Fibroblast of skin of left quadriceps (primary cell): ENCODE measurements at regions not wholly inside any gene's neighbourhood (a gene's known extent, or its start where the extent isn't known, plus 50 kb on each side); places are given as distances from the start of the nearest gene placed in this dataset.

ENCODE experiments used
- DNase-seq, 2 experiments: peaks; one replicate each; pipeline ENCODE4 v3.0.0-alpha.2; 2013; ENCODE audit warnings: low read depth in 2 of 2

GRCh38 chr5:148012801-148013200 is 51.0 kb upstream of the SPINK5 start:
- DNase-seq = no peak

GRCh38 chr5:148011398-148012137 is 52.2 kb upstream of the SPINK5 start:
- peak; percentile 10 to 11 for DNase-seq

GRCh38 chr5:148005788-148006520 is 57.8 kb upstream of the SPINK5 start:
- no peak for DNase-seq

GRCh38 chr5:148003226-148003625 is 60.6 kb upstream of the SPINK5 start:
- DNase-seq = no peak

- DNase-seq = no peak
Observed at GRCh38 chr5:148002451-148002850, 61.3 kb upstream of the SPINK5 start.

- no peak for DNase-seq
Observed at GRCh38 chr5:148000036-148000435, 63.7 kb upstream of the SPINK5 start.

GRCh38 chr5:147998704-147999103 is 65.1 kb upstream of the SPINK5 start:
- no peak for DNase-seq

- DNase-seq = no peak
Observed at GRCh38 chr5:147997486-147997885, 66.3 kb upstream of the SPINK5 start.

- DNase-seq = no peak
Observed at GRCh38 chr5:147996379-147996778, 67.4 kb upstream of the SPINK5 start.

GRCh38 chr5:147995846-147996245 is 67.9 kb upstream of the SPINK5 start:
- no peak for DNase-seq

- no peak for DNase-seq
Observed at GRCh38 chr5:147989994-147990393, 73.8 kb upstream of the SPINK5 start.

- no peak for DNase-seq
Observed at GRCh38 chr5:147989239-147989638, 74.5 kb upstream of the SPINK5 start.

GRCh38 chr5:147986134-147986757 is 77.5 kb upstream of the SPINK5 start:
- DNase-seq = no peak

- no peak for DNase-seq
Observed at GRCh38 chr5:147985608-147986007, 78.2 kb upstream of the SPINK5 start.

GRCh38 chr5:147983742-147984141 is 77.4 kb upstream of the C5orf46 start:
- no peak for DNase-seq

- no peak for DNase-seq
Observed at GRCh38 chr5:147981074-147981473, 74.7 kb upstream of the C5orf46 start.

- no peak for DNase-seq
Observed at GRCh38 chr5:147979761-147980160, 73.4 kb upstream of the C5orf46 start.

- DNase-seq = no peak
Observed at GRCh38 chr5:147972076-147972840, 65.9 kb upstream of the C5orf46 start.

- DNase-seq = no peak
Observed at GRCh38 chr5:147971472-147971871, 65.1 kb upstream of the C5orf46 start.

GRCh38 chr5:147968855-147969254 is 62.5 kb upstream of the C5orf46 start:
- DNase-seq = no peak

GRCh38 chr5:147966829-147967228 is 60.5 kb upstream of the C5orf46 start:
- DNase-seq = no peak

GRCh38 chr5:147966326-147966725 is 60.0 kb upstream of the C5orf46 start:
- DNase-seq = no peak
